Prostate gland (tissue), 2 donors: ENCODE measurements at regions not wholly inside any gene's neighbourhood (a gene's known extent, or its start where the extent isn't known, plus 50 kb on each side); places are given as distances from the start of the nearest gene placed in this dataset.

Experiments
- POLR2A ChIP-seq: fragments of 450-650 bp; IDR thresholded peaks from one replicate; pipeline ENCODE4 v1.6.1; 2016; ENCODE audit warnings: antibody characterized with exemption, mild to moderate bottlenecking
- POLR2AphosphoS5 ChIP-seq: sonication (generic); formaldehyde crosslinking; IDR thresholded peaks from one replicate; pipeline ENCODE4 v1.6.1; 2017; ENCODE audit warnings: antibody characterized with exemption
- TF ChIP-seq, protein P1 (sequence below), 4 experiments: fragments of 200-600 bp in 2 of 4; fragments of 450-650 bp in 2 of 4; sonication (generic) in 2 of 4; IDR thresholded peaks; 1 replicate in 3 of 4; 2 replicates in 1 of 4; pipeline ENCODE4 v1.5.1; 2016 to 2019; ENCODE audit warnings: antibody characterized with exemption in 4 of 4, mild to moderate bottlenecking in 2 of 4, moderate library complexity in 2 of 4

DNA sequence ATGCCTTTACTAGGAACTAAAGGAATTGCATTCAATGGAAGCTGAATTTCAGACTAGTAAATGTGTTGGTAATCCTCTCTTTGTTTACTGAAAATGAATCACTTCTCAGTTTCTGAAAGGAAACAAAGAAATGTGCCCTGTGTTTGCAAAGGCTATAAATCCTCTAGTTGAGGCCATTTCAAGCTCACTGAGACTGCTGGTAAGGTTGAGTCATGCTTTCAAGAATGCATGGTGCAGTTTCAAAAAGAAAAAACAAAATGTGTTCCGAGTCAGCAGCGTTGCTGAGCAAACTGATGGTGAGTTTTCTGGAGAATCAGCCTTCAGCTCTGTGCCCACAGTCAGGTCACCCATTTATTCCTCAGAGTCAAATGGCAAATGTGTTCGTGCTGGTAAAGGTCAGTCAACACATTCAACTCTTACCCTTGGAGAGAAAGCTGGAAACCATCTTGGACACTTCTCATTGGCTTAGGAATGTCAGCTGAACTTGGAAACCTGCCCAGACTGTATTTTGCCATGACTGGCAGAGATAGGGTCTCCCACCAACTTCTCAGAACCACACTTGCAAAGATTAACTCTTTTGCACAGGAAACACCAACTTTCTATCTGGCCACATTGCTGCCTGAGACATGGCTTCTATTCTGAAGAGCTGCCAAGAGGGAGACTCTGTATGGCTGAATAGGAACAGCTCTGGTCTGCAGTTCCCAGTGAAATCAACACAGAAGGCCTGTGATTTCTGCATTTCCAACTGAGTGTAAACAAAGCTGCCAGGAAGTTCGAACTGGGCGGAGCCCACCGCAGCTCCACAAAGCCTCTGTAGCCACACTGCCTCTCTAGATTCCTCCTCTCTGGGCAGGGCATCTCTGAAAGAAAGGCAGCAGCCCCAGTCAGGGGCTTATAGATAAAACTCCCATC, 484.4 kb downstream of the ATP23 start:
- TF ChIP-seq, protein P1, sequence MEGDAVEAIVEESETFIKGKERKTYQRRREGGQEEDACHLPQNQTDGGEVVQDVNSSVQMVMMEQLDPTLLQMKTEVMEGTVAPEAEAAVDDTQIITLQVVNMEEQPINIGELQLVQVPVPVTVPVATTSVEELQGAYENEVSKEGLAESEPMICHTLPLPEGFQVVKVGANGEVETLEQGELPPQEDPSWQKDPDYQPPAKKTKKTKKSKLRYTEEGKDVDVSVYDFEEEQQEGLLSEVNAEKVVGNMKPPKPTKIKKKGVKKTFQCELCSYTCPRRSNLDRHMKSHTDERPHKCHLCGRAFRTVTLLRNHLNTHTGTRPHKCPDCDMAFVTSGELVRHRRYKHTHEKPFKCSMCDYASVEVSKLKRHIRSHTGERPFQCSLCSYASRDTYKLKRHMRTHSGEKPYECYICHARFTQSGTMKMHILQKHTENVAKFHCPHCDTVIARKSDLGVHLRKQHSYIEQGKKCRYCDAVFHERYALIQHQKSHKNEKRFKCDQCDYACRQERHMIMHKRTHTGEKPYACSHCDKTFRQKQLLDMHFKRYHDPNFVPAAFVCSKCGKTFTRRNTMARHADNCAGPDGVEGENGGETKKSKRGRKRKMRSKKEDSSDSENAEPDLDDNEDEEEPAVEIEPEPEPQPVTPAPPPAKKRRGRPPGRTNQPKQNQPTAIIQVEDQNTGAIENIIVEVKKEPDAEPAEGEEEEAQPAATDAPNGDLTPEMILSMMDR (IDR thresholded peaks at IDR 0.05): no peak
- TF ChIP-seq POLR2A (no peak), POLR2AphosphoS5 (peak; percentile 66)
